ENCODE measurements at regions not wholly inside any gene's neighbourhood (a gene's known extent, or its start where the extent isn't known, plus 50 kb on each side); places are given as distances from the start of the nearest gene placed in this dataset.
"Not testable (repeated sequence)": the region's sequence is repeated elsewhere in the genome, so short reads cannot be mapped to it uniquely, and the experiment has no call there.

GRCh38 chr5:152456815-152457443 is 51.9 kb upstream of the NMUR2 start:
- in situ Hi-C loops (cut with HindIII; ENCODE audit: low sequenced_read_pairs), result no loop called here

DNA sequence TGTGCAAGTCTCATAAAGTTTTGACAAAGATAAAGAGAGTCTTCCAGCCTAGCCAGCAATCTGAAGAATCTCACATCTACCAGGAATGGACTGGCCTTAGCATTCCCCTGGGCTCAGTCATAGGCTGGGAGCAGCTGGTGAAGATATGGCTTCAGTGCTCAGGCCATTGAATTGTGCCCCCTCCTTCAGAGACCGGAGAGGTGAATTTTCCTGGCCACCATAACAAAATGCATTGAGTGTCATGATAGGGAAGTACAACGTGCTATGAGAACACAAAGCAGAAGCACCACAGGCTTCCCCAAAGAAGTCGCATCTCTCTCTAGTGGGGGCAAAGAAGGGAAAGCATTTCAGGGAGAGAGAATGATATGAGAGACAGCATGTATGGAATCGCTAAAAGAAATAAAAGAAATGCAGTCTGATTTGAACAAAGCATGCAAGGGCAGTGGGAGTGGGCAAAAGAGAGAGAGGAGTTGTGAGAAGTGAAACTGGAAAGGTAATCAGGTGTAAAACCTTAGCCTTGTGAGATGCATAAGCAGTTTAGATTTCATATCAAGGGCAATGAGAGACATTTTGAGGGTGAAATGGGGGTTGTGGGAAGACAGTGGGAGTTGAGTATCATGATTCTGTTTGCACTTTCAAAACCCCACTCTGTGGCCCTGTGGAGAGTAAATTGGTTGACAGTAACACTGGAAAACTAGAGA is 57.1 kb upstream of the NMUR2 start:
- in situ Hi-C loops (cut with HindIII; ENCODE audit: low sequenced_read_pairs), result no loop called here

- in situ Hi-C loops (cut with HindIII; ENCODE audit: low sequenced_read_pairs), result no loop called here
Measured at GRCh38 chr5:152464048-152464447, 59.0 kb upstream of the NMUR2 start.

DNA sequence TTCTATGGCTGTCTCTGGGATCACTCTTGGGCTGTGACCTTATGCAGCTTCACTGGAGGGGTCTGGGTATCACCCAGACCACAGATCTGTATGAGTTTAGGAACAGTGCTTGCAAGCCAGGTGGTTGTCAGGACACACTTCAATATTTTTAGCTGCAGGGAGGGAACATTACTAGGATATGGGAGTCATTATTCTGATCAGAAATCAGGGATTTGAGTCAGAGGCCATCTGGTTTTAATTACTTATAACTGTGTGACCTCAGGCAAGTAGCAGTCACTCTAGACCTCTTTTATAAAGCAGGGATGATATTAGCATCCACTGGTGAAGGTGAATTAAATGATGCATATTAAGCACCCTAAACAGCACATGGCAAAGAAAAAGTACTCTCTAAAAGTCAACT is 60.1 kb upstream of the NMUR2 start:
- in situ Hi-C loops (cut with HindIII; ENCODE audit: low sequenced_read_pairs), result no loop called here

DNA sequence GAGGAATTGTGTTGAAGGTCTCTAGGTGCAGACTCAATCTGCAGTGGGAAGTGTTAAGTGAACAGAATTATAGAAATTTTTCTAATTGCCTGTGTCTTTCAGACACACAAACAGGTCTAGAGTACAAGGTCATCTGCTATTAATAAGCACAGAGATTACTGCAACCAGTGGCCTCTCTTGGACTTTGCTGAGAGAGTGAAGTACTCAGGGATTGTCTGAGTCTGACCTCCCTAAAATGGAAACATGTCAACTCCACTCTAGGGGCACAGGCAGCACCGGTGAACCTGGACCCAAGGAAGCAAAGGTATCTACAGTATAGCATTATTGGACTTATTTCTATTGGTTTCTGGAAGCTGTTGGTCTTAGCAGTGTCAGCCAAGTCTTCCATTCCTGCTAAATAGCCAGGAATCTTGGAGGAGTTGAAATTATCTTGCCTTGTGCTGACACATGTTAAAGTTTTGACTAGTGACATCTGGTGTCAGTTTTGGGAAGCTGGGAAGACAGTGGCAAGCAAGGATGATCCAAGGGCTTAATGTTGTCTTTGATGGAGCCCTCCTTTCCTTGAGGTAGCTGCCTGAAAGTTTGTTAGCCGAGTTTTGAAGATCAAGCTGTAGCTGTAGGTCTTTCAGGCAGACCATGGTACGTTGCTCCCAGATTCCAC is 61.1 kb upstream of the NMUR2 start:
- in situ Hi-C loops (cut with HindIII; ENCODE audit: low sequenced_read_pairs), result no loop called here

- in situ Hi-C loops (cut with HindIII; ENCODE audit: low sequenced_read_pairs), result no loop called here
Measured at GRCh38 chr5:152470167-152470566, 65.1 kb upstream of the NMUR2 start.

DNA sequence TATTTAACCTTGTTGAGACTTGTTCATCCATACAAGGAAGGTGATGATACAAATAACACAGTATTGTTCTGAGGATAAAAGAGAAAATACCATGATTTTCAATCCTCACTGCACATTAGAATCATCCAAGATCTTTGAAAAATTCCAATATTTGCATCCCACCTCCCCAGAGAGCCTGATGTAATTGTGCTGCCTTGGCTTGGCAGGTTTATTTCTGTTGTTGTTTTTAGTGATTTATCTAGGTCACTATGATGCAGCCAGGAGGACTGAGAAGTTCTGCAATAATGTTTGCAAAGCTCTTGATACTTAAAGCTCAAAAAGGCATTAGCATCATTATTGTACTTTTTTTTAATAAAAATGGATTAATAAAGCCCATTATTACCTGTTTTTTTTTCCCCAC is 67.0 kb upstream of the NMUR2 start:
- in situ Hi-C loops (cut with HindIII; ENCODE audit: low sequenced_read_pairs), result no loop called here

GRCh38 chr5:152474961-152475360 is 69.9 kb upstream of the NMUR2 start:
- in situ Hi-C loops (cut with HindIII; ENCODE audit: low sequenced_read_pairs), result no loop called here

- in situ Hi-C loops (cut with HindIII; ENCODE audit: low sequenced_read_pairs), result no loop called here
Measured at GRCh38 chr5:152477536-152477935, 72.5 kb upstream of the NMUR2 start.

DNA sequence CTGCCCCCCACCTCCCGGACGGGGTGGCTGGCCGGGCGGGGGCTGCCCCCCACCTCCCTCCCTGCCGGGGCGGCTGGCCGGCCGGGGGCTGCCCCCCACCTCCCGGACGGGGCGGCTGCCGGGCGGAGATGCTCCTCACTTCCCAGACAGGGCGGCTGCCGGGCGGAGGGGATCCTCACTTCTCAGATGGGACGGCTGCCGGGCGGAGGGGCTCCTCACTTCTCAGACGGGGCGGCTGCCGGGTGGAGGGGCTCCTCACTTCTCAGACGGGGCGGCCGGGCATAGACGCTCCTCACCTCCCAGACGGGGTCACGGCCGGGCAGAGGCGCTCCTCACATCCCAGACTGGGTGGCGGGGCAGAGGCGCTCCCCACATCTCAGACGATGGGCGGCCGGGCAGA is 74.8 kb upstream of the NMUR2 start:
- in situ Hi-C loops (cut with HindIII; ENCODE audit: low sequenced_read_pairs), result not testable (repeated sequence)

- in situ Hi-C loops (cut with HindIII; ENCODE audit: low sequenced_read_pairs), result not testable (repeated sequence)
Measured at GRCh38 chr5:152480677-152481076, 75.6 kb upstream of the NMUR2 start.

DNA sequence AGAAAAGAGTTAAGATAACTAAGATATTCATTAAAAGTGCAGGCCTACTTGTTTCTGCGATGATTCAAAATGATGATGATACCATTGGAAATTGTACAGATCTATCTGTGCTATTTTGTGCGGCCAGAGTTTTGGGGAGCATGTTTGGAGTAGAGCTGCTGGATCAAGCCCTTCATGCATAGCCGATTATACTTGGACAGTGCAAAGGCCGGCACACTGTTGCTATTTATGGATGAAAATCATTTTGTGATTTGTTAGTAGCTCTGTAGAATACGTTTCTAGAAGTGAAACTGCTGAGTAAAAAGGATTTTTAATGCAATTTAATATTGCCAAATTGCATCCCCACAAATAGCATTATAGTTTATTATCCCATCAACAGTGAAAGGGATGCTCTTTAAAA is 82.1 kb upstream of the NMUR2 start:
- in situ Hi-C loops (cut with HindIII; ENCODE audit: low sequenced_read_pairs), result no loop called here

GRCh38 chr5:152488869-152489268 is 83.8 kb upstream of the NMUR2 start:
- in situ Hi-C loops (cut with HindIII; ENCODE audit: low sequenced_read_pairs), result no loop called here

DNA sequence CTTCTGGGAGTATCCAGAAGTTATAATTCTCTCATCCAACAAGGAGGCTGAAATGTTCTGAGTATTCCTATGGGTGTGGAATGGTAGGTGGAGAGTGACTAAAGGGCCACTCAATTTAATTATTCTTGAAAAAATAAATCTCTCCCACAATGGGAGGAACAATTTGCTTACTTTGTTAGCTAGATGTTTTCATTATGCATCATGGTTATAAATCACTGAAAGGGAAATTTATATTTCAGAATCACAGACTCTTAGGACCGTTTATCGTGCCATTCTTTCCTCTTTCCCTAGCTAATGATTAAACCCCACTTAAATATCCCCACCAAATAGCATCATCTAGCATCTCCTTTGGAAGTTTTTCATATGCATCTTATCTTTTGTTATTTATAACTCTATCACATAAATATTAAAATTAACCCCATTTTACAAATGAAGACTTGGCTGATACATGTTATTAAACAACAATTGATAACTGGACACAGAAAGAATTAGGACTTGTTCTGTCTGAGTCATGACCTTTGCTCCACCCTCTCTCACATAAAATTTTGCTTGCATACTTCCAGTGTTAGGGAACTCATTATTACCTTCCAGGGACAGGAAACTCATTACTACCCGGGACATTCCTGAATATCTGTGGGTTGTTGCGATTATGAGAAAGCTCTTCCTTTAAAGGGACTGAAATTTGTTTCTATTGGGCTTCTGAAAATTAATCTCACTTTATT is 94.9 kb upstream of the NMUR2 start:
- in situ Hi-C loops (cut with HindIII; ENCODE audit: low sequenced_read_pairs), result no loop called here

DNA sequence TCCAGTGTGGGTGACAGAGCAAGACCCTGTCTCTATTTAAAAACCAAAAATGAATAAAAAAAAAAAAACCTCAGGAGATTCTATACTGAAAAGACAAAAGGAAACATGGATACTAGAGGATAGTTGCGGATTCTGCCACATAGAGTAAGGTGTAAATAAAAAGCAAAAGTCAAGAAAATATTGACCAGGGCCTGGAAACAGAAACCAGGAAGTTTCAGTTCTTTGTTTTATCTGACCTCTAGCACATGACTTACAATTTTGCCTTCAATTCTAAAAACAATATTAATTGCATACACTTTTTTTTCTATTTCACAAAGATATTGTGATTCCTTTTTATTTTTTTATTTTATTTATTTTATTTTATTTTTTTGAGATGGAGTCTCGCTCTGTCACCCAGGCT is 96.2 kb upstream of the NMUR2 start:
- in situ Hi-C loops (cut with HindIII; ENCODE audit: low sequenced_read_pairs), result no loop called here

GRCh38 chr5:152503206-152503605 is 98.1 kb upstream of the NMUR2 start:
- in situ Hi-C loops (cut with HindIII; ENCODE audit: low sequenced_read_pairs), result no loop called here

DNA sequence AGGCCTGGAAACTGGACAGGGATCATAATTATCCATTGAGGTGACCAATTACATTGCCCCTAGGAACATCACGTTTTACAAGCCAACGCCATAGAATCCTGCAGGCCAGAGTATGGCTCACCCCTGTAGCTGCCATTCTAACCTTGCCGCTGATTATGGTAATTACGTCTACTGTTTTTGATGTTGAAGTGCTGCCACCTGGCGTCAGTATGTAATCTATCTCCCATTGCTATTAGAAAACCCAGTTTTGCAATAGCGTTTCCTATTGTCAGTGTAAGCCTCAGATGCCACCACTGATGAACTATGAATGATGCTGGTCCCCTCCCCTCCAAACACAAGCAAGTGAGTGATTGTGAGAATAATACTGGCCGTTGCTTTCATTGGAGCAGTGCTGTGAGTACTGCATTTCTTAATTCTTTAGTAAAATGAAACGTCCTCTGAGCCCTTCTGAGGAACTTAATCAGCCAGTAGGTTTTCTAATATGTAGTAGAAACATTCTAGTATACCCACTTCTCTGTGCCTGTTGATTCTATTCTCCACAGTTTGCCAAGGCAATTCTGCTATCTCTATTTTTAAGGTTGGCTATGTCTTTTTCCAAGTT is 100.5 kb upstream of the NMUR2 start:
- in situ Hi-C loops (cut with HindIII; ENCODE audit: low sequenced_read_pairs), result no loop called here

- in situ Hi-C loops (cut with HindIII; ENCODE audit: low sequenced_read_pairs), result no loop called here
Measured at GRCh38 chr5:152511120-152511519, 106.0 kb upstream of the NMUR2 start.

DNA sequence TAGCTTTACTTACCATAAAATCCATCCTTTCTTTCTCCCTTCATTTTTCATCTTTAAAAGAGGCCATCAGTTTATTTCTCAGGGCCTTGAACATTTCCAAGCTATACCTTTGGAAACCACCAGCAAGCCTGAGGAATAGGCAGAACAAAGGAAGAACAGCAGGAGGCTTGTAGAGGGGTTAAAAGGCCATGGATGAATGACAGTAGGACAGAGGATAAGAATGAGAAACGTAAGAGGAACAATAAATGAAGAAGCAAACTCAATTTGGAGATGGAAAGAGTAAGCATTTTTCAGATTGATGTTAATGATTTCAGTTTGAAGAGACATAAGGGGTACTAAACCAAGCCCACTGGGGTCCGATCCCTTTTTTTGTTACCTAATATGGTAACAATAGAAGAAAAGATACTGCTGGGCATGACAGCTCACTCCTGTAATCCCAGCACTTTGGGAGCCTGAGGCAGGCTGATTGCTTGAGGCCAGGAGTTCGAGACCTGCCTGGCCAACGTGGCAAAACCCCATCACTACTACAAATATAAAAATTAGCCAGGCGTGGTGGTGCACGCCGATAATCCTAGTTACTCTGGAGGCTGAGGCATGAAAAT is 106.6 kb upstream of the NMUR2 start:
- in situ Hi-C loops (cut with HindIII; ENCODE audit: low sequenced_read_pairs), result no loop called here

DNA sequence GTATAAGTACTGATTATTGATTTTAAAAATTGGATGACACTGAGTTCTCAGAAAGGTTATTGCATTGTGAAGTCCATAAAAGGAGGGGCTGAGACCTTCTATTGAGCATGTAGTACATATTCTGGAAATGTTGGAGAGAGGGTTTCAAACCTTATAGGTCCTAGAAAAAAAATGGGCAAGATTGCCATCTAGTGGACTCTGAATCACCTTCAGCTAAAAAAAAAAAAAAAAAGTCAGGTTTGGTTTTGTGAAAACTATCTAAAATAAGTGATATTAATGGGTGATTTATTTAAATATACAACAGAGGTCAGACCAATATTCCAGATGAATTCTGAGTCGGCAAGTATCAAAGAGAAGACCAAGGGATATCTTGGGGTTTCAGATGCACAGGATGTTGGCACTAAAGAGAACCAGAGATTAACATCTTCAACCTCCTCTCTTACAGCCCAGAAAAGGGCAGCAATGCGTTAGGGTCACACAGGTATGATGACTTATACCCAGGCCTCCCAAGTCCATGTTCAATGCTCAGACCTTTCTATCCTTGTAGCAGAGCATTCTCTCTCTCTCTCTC is 109.8 kb upstream of the NMUR2 start:
- in situ Hi-C loops (cut with HindIII; ENCODE audit: low sequenced_read_pairs), result no loop called here

GRCh38 chr5:152523964-152524363 is 118.9 kb upstream of the NMUR2 start:
- in situ Hi-C loops (cut with HindIII; ENCODE audit: low sequenced_read_pairs), result no loop called here

Data from endothelial cell of hepatic sinusoid (primary cell).